Type B pancreatic cell (in vitro differentiated cells): ENCODE measurements at regions not wholly inside any gene's neighbourhood (a gene's known extent, or its start where the extent isn't known, plus 50 kb on each side); places are given as distances from the start of the nearest gene placed in this dataset.
"Not testable (repeated sequence)": the region's sequence is repeated elsewhere in the genome, so short reads cannot be mapped to it uniquely, and the experiment has no call there.

Source experiments
- DNase-seq: peaks from one replicate; pipeline ENCODE4 v3.0.0; 2021; ENCODE audit warnings: mixed read lengths; ENCODE audit not compliant: unreplicated experiment; ENCODE audit errors: extremely low spot score
- H3K27ac Mint-ChIP-seq: 2 replicates; pipeline ENCODE4 v1.8.0; 2021; ENCODE audit warnings: mild to moderate bottlenecking, mixed read lengths
- H3K27me3 Mint-ChIP-seq: 2 replicates; pipeline ENCODE4 v1.8.0; 2021; ENCODE audit warnings: mixed read lengths
- H3K36me3 Mint-ChIP-seq: 2 replicates; pipeline ENCODE4 v1.8.0; 2021; ENCODE audit warnings: mixed read lengths
- H3K4me1 Mint-ChIP-seq: one replicate; pipeline ENCODE4 v1.8.0; 2021; ENCODE audit warnings: mixed read lengths; ENCODE audit not compliant: unreplicated experiment
- H3K4me3 Mint-ChIP-seq: 2 replicates; pipeline ENCODE4 v1.8.0; 2021; ENCODE audit warnings: mild to moderate bottlenecking, mixed read lengths
- H3K9me3 Mint-ChIP-seq: 2 replicates; pipeline ENCODE4 v1.8.0; 2021; ENCODE audit warnings: mixed read lengths
- CTCF ChIP-seq: fragments of 200-600 bp; sonication (generic); conservative IDR thresholded peaks from 2 replicates; pipeline ENCODE4 v1.5.0; 2021; ENCODE audit warnings: antibody characterized with exemption, mild to moderate bottlenecking

GRCh38 chr18:14949800-14950664 is 202.1 kb downstream of the ANKRD30B start:
- no peaks in the 10 kb centered on the region for H3K9me3 Mint-ChIP-seq
- no peaks in the 10 kb centered on the region for H3K36me3 Mint-ChIP-seq
- H3K27me3 Mint-ChIP-seq: no peaks in the 10 kb centered on the region
- no peak for TF ChIP-seq CTCF
- H3K4me1 Mint-ChIP-seq: no peaks in the 10 kb centered on the region
- no peak overlapping the region for H3K27ac Mint-ChIP-seq
- no peak overlapping the region for H3K4me3 Mint-ChIP-seq
- no peak for DNase-seq

DNA sequence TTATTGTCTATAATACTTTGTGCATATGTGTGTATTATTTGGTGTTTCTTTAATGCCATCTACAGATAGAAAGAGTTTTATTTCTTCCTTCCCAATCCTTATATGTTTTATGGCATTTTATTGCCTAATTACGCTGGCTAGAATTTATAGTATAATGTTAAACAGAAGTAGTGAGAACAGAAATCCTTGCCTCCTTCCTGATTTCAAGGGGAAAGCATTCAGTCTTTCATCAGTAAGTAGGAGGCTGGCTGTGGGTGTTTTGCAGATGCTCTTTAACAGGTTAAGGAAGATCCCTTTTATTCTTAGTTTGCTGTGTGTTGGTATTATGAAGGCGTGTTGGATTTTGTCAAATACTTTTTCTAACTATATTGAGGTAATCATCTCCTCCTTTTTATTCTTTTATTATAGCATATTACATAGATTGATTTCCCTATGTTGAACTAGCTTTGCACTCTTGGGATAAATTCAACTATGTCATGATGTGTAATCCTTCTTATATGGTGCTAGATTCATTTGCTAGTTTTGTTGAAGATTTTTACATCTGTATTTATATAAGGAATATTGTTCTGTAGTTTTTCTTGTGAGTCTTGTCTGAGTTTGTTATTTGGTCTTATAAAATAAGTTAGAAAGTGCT is 204.6 kb downstream of the ANKRD30B start:
- H3K4me1 Mint-ChIP-seq, H3K4me3 Mint-ChIP-seq, H3K27me3 Mint-ChIP-seq, H3K36me3 Mint-ChIP-seq, H3K9me3 Mint-ChIP-seq, H3K27ac Mint-ChIP-seq, DNase-seq: not testable (repeated sequence)

DNA sequence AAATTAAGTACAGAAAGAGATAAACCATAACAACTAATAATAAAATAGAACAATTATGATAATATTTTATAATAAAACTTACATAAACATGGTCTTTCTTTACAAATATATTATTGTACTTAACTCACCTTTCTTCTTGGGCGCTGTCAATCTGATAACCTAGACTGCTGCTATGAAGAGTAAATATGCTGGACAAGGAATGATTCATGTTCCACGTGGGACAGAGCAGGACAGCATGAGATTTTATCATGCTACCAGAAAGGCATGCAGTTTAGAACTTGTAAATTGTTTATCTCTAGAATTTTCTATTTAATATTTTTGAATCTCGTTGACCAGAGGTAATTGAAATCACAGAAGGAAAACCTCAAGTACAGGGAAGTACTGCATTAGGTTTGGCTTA is 210.7 kb downstream of the ANKRD30B start:
- no peak overlapping the region for H3K27ac Mint-ChIP-seq

GRCh38 chr18:14959550-14959949 is 211.6 kb downstream of the ANKRD30B start:
- peaks cover 8% of the 10 kb centered on the region for H3K9me3 Mint-ChIP-seq

More for the DNA sequence above, 210.7 kb downstream of the ANKRD30B start:
- H3K9me3 Mint-ChIP-seq: peaks cover 8% of the 10 kb centered on the region
- H3K27me3 Mint-ChIP-seq: no peaks in the 10 kb centered on the region
- H3K4me3 Mint-ChIP-seq: no peak overlapping the region
- no peaks in the 10 kb centered on the region for H3K4me1 Mint-ChIP-seq
- DNase-seq: no peak
- no peaks in the 10 kb centered on the region for H3K36me3 Mint-ChIP-seq
- no peak for TF ChIP-seq CTCF

GRCh38 chr18:14961991-14962390 is 214.0 kb downstream of the ANKRD30B start:
- peaks cover 6% of the 10 kb centered on the region for H3K9me3 Mint-ChIP-seq
- H3K36me3 Mint-ChIP-seq: no peaks in the 10 kb centered on the region
- H3K4me1 Mint-ChIP-seq: no peaks in the 10 kb centered on the region
- H3K4me3 Mint-ChIP-seq: no peak overlapping the region
- no peak for TF ChIP-seq CTCF
- no peak overlapping the region for H3K27ac Mint-ChIP-seq
- no peaks in the 10 kb centered on the region for H3K27me3 Mint-ChIP-seq
- DNase-seq: no peak

More at GRCh38 chr18:14959550-14959949, 211.6 kb downstream of the ANKRD30B start:
- TF ChIP-seq CTCF: no peak
- no peaks in the 10 kb centered on the region for H3K36me3 Mint-ChIP-seq
- no peaks in the 10 kb centered on the region for H3K27me3 Mint-ChIP-seq
- no peak overlapping the region for H3K4me3 Mint-ChIP-seq
- no peak overlapping the region for H3K27ac Mint-ChIP-seq
- DNase-seq: no peak
- H3K4me1 Mint-ChIP-seq: no peaks in the 10 kb centered on the region

DNA sequence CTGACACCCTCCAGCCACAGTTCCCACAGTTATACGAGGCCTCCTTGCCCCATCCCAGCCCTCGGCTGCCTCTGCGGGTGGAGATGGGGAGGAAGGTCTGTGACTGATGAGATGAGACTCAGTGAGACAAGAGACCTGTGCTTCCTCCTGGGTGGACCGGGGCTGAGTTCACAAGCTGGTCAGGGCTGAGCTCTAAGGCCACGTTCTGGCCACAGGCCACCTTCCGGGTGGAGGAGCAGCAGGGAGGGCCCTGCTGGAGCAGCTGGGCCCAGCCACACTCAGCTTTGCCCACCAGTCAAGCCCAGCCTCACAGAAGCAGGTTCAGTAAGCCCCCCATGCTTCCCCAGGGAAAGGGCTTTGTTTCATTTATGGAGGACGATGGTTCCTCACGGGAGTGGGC is 214.7 kb downstream of the ANKRD30B start:
- H3K9me3 Mint-ChIP-seq: no peaks in the 10 kb centered on the region
- no peak overlapping the region for H3K27ac Mint-ChIP-seq

More for the DNA sequence above, 214.7 kb downstream of the ANKRD30B start:
- no peak for DNase-seq
- no peak for TF ChIP-seq CTCF
- H3K4me1 Mint-ChIP-seq: no peaks in the 10 kb centered on the region
- H3K36me3 Mint-ChIP-seq: no peaks in the 10 kb centered on the region
- H3K27me3 Mint-ChIP-seq: no peaks in the 10 kb centered on the region
- no peak overlapping the region for H3K4me3 Mint-ChIP-seq
